SK-N-SH treated with all-trans-retinoic acid at 6 μM for 48 hours (cell line): ENCODE measurements at regions not wholly inside any gene's neighbourhood (a gene's known extent, or its start where the extent isn't known, plus 50 kb on each side); places are given as distances from the start of the nearest gene placed in this dataset.

Experiments
- BACH2 ChIP-seq: fragments of 250-450 bp; sonication (Bioruptor Pico); IDR thresholded peaks from 2 replicates; pipeline ENCODE4 v1.9.0; 2021; ENCODE audit warnings: mild to moderate bottlenecking, borderline replicate concordance
- CSDC2 ChIP-seq: fragments of 250-450 bp; sonication (Bioruptor Pico); IDR thresholded peaks from 2 replicates; pipeline ENCODE4 v1.5.0; 2020; ENCODE audit warnings: mild to moderate bottlenecking, moderate library complexity
- OSR1 ChIP-seq: fragments of 250-450 bp; sonication (Bioruptor Pico); IDR thresholded peaks from 2 replicates; pipeline ENCODE4 v1.8.0; 2022; ENCODE audit warnings: moderate library complexity, mild to moderate bottlenecking, inconsistent platforms
- PATZ1 ChIP-seq: fragments of 250-450 bp; sonication (Bioruptor Pico); IDR thresholded peaks from 2 replicates; pipeline ENCODE4 v1.8.0; 2020; ENCODE audit warnings: mild to moderate bottlenecking, moderate library complexity, borderline replicate concordance
- ZFP3 ChIP-seq: fragments of 250-450 bp; sonication (Bioruptor Pico); IDR thresholded peaks from 2 replicates; pipeline ENCODE4 v1.5.0; 2020; ENCODE audit warnings: mild to moderate bottlenecking, moderate library complexity
- ZFP30 ChIP-seq: fragments of 450-650 bp; formaldehyde crosslinking; IDR thresholded peaks from 2 replicates; pipeline ENCODE4 v1.5.0; 2022; ENCODE audit warnings: mild to moderate bottlenecking, moderate library complexity

- TF ChIP-seq PATZ1 (no peak), OSR1 (CRISPR knock-in tag) (no peak), ZFP30 (CRISPR knock-in tag) (no peak), CSDC2 (CRISPR knock-in tag) (no peak), ZFP3 (CRISPR knock-in tag) (no peak), BACH2 (CRISPR knock-in tag) (no peak)
These were observed 81.6 kb upstream of the CACHD1 start for GRCh38 chr1:64388336-64388735.
